GM06990 (cell line): ENCODE measurements at regions not wholly inside any gene's neighbourhood (a gene's known extent, or its start where the extent isn't known, plus 50 kb on each side); places are given as distances from the start of the nearest gene placed in this dataset.

Experiments
- DNase-seq: peaks from one replicate; pipeline ENCODE4 v3.0.0-alpha.2; 2011; ENCODE audit not compliant: insufficient read length; ENCODE audit errors: extremely low read depth
- H3K27me3 ChIP-seq: replicated peaks from 2 replicates; pipeline ENCODE4 v1.6.0; 2011; ENCODE audit warnings: low read length; ENCODE audit not compliant: control insufficient read depth, insufficient read depth
- H3K36me3 ChIP-seq: 2 replicates; pipeline ENCODE4 v1.5.1; 2011; ENCODE audit warnings: low read length; ENCODE audit not compliant: control insufficient read depth, insufficient read depth
- H3K4me3 ChIP-seq: replicated peaks from 2 replicates; pipeline ENCODE4 v1.5.1; 2011; ENCODE audit warnings: low read depth, mild to moderate bottlenecking, control low read depth, low read length
- CTCF ChIP-seq: IDR thresholded peaks from 2 replicates; pipeline ENCODE4 v1.5.1; 2011; ENCODE audit warnings: low read length, control low read depth, mild to moderate bottlenecking, inconsistent platforms; ENCODE audit not compliant: insufficient read depth, poor library complexity, severe bottlenecking

GRCh38 chr5:10839916-10840599 lies 79.0 kb upstream of the DAP start:
- H3K4me3 ChIP-seq: no peak overlapping the region
- H3K27me3 ChIP-seq: no peaks in the 10 kb centered on the region; the same call in 1 of the 2 replicates
- no peak for DNase-seq
- TF ChIP-seq CTCF: no peak
- H3K36me3 ChIP-seq: no peaks in the 10 kb centered on the region

- DNase-seq: no peak
- H3K27me3 ChIP-seq: no peaks in the 10 kb centered on the region; the same call in 1 of the 2 replicates
- no peak overlapping the region for H3K4me3 ChIP-seq
- no peak for TF ChIP-seq CTCF
- H3K36me3 ChIP-seq: no peaks in the 10 kb centered on the region
Observed at GRCh38 chr5:10839118-10839517, 78.1 kb upstream of the DAP start.

GRCh38 chr5:10838038-10838437 lies 77.0 kb upstream of the DAP start:
- Histone ChIP-seq H3K27me3 (no peaks in the 10 kb centered on the region; the same call in 1 of the 2 replicates), H3K4me3 (no peak overlapping the region), H3K36me3 (no peaks in the 10 kb centered on the region)
- no peak for TF ChIP-seq CTCF
- no peak for DNase-seq

- no peak for TF ChIP-seq CTCF
- no peak for DNase-seq
- H3K4me3 ChIP-seq: no peak overlapping the region
- no peaks in the 10 kb centered on the region; the same call in 1 of the 2 replicates for H3K27me3 ChIP-seq
- H3K36me3 ChIP-seq: no peaks in the 10 kb centered on the region
Observed at GRCh38 chr5:10836986-10837385, 76.0 kb upstream of the DAP start.

GRCh38 chr5:10834695-10835094 lies 73.7 kb upstream of the DAP start:
- H3K36me3 ChIP-seq: no peaks in the 10 kb centered on the region
- H3K4me3 ChIP-seq: no peak overlapping the region
- TF ChIP-seq CTCF: no peak
- DNase-seq: no peak
- H3K27me3 ChIP-seq: no peaks in the 10 kb centered on the region

- no peak overlapping the region for H3K4me3 ChIP-seq
- TF ChIP-seq CTCF: no peak
Observed at GRCh38 chr5:10832987-10833386, 72.0 kb upstream of the DAP start.

More at GRCh38 chr5:10832987-10833386, 72.0 kb upstream of the DAP start:
- DNase-seq: no peak
- Histone ChIP-seq H3K27me3 (no peaks in the 10 kb centered on the region), H3K36me3 (no peaks in the 10 kb centered on the region)
